Left lobe of liver (tissue), 2 donors: ENCODE measurements at regions not wholly inside any gene's neighbourhood (a gene's known extent, or its start where the extent isn't known, plus 50 kb on each side); places are given as distances from the start of the nearest gene placed in this dataset.

Source experiments
- ATAC-seq: fragments of 200-7000 bp; cut with Tn5 transposase; one replicate; pipeline ENCODE4 v1.9.1; 2020; ENCODE audit warnings: mild to moderate bottlenecking, moderate library complexity
- DNase-seq: peaks from one replicate; pipeline ENCODE4 v3.0.0-alpha.2; 2020; ENCODE audit warnings: low spot score
- donor health status: DM: no; HTN: no; CAD: no; lungs with moderate emphysema.
- donor health status: DM: no; HTN: yes; CAD: no.

- ATAC-seq (no peak), DNase-seq (no peak)
These were observed 296.2 kb downstream of the HS3ST1 start for GRCh38 chr4:11132478-11132877.

- ATAC-seq (no peak), DNase-seq (no peak)
These were observed 297.2 kb downstream of the HS3ST1 start for GRCh38 chr4:11131491-11131890.

- no peak for DNase-seq
- no peak for ATAC-seq
These were observed 298.3 kb downstream of the HS3ST1 start for GRCh38 chr4:11130195-11130970.

GRCh38 chr4:11120435-11120834 is 308.3 kb downstream of the HS3ST1 start:
- DNase-seq: no peak
- ATAC-seq: no peak

GRCh38 chr4:11119474-11119873 is 309.2 kb downstream of the HS3ST1 start:
- DNase-seq (no peak), ATAC-seq (no peak)

GRCh38 chr4:11118513-11118912 is 310.2 kb downstream of the HS3ST1 start:
- DNase-seq (no peak), ATAC-seq (no peak)

GRCh38 chr4:11116940-11117339 is 311.8 kb downstream of the HS3ST1 start:
- no peak for ATAC-seq
- no peak for DNase-seq

GRCh38 chr4:11111876-11112275 is 316.8 kb downstream of the HS3ST1 start:
- ATAC-seq: no peak
- DNase-seq: no peak

- ATAC-seq (no peak), DNase-seq (no peak)
These were observed 317.3 kb downstream of the HS3ST1 start for GRCh38 chr4:11111370-11111769.

GRCh38 chr4:11106759-11107158 is 321.9 kb downstream of the HS3ST1 start:
- no peak for DNase-seq
- ATAC-seq: no peak

- DNase-seq: no peak
- no peak for ATAC-seq
These were observed 322.5 kb downstream of the HS3ST1 start for GRCh38 chr4:11106190-11106589.

GRCh38 chr4:11105715-11106114 is 323.0 kb downstream of the HS3ST1 start:
- no peak for ATAC-seq
- no peak for DNase-seq

GRCh38 chr4:11098461-11098860 is 330.2 kb downstream of the HS3ST1 start:
- DNase-seq (no peak), ATAC-seq (no peak)

GRCh38 chr4:11097725-11098124 is 331.0 kb downstream of the HS3ST1 start:
- ATAC-seq (no peak), DNase-seq (no peak)

- DNase-seq (no peak), ATAC-seq (no peak)
These were observed 347.7 kb downstream of the HS3ST1 start for GRCh38 chr4:11081006-11081405.

GRCh38 chr4:11079171-11079570 is 349.5 kb downstream of the HS3ST1 start:
- ATAC-seq (no peak), DNase-seq (no peak)

GRCh38 chr4:11074581-11075241 is 354.0 kb downstream of the HS3ST1 start:
- no peak for DNase-seq
- no peak for ATAC-seq

GRCh38 chr4:11073621-11074051 is 355.1 kb downstream of the HS3ST1 start:
- DNase-seq: no peak
- ATAC-seq: no peak

- no peak for ATAC-seq
- no peak for DNase-seq
These were observed 355.7 kb downstream of the HS3ST1 start for GRCh38 chr4:11072999-11073398.

GRCh38 chr4:11072463-11072862 is 356.2 kb downstream of the HS3ST1 start:
- DNase-seq (no peak), ATAC-seq (no peak)

GRCh38 chr4:11070813-11071212 is 357.9 kb downstream of the HS3ST1 start:
- DNase-seq (no peak), ATAC-seq (no peak)

- ATAC-seq: no peak
- DNase-seq: no peak
These were observed 359.0 kb downstream of the HS3ST1 start for GRCh38 chr4:11069581-11070211.
